Ishikawa (cell line): ENCODE measurements at regions not wholly inside any gene's neighbourhood (a gene's known extent, or its start where the extent isn't known, plus 50 kb on each side); places are given as distances from the start of the nearest gene placed in this dataset.

ENCODE experiments used
- CEBPB ChIP-seq: IDR thresholded peaks from 2 replicates; pipeline ENCODE4 v1.6.1; 2012
- CREB1 ChIP-seq: IDR thresholded peaks from 2 replicates; pipeline ENCODE4 v1.6.1; 2012; ENCODE audit warnings: low read depth
- EGR1 ChIP-seq: IDR thresholded peaks from 2 replicates; pipeline ENCODE4 v1.6.1; 2012
- EP300 ChIP-seq: IDR thresholded peaks from 2 replicates; pipeline ENCODE4 v1.6.1; 2012; ENCODE audit warnings: borderline replicate concordance
- FOXM1 ChIP-seq: IDR thresholded peaks from 2 replicates; pipeline ENCODE4 v1.6.1; 2012; ENCODE audit warnings: low read depth, borderline replicate concordance
- MAX ChIP-seq: IDR thresholded peaks from 2 replicates; pipeline ENCODE4 v1.6.1; 2012
- NFIC ChIP-seq: IDR thresholded peaks from 2 replicates; pipeline ENCODE4 v1.6.1; 2012
- RAD21 ChIP-seq: IDR thresholded peaks from 2 replicates; pipeline ENCODE4 v1.6.1; 2012; ENCODE audit warnings: low read depth
- REST ChIP-seq: IDR thresholded peaks from 2 replicates; pipeline ENCODE4 v1.6.1; 2012; ENCODE audit warnings: low read depth, mild to moderate bottlenecking
- TAF1 ChIP-seq: IDR thresholded peaks from 2 replicates; pipeline ENCODE4 v1.6.1; 2012; ENCODE audit warnings: low read depth, mild to moderate bottlenecking
- TCF12 ChIP-seq: IDR thresholded peaks from 2 replicates; pipeline ENCODE4 v1.6.1; 2012; ENCODE audit warnings: low read depth
- TEAD4 ChIP-seq: IDR thresholded peaks from 2 replicates; pipeline ENCODE4 v1.6.1; 2012
- USF1 ChIP-seq: IDR thresholded peaks from 2 replicates; pipeline ENCODE4 v1.6.1; 2012
- YY1 ChIP-seq: IDR thresholded peaks from 2 replicates; pipeline ENCODE4 v1.6.1; 2012; ENCODE audit warnings: low read depth
- ZBTB7A ChIP-seq: IDR thresholded peaks from 2 replicates; pipeline ENCODE4 v1.6.1; 2012; ENCODE audit warnings: low read depth

- TF ChIP-seq USF1: no peak
- TF ChIP-seq FOXM1: no peak
- no peak for TF ChIP-seq REST
- no peak for TF ChIP-seq EGR1
- no peak for TF ChIP-seq EP300
- TF ChIP-seq RAD21: no peak
- no peak for TF ChIP-seq NFIC
- TF ChIP-seq TAF1: no peak
- TF ChIP-seq CREB1: no peak
- TF ChIP-seq YY1: no peak
- no peak for TF ChIP-seq TEAD4
- TF ChIP-seq TCF12: no peak
- TF ChIP-seq CEBPB: no peak
- no peak for TF ChIP-seq ZBTB7A
- TF ChIP-seq MAX: no peak
These were observed 1656.6 kb upstream of the IGFBP7 start for GRCh38 chr4:58766763-58767162.

GRCh38 chr4:58761563-58761962 lies 1651.4 kb upstream of the IGFBP7 start:
- TF ChIP-seq EP300 (no peak), RAD21 (no peak), FOXM1 (no peak), TEAD4 (no peak), TCF12 (no peak), CEBPB (no peak), USF1 (no peak), TAF1 (no peak), CREB1 (no peak), EGR1 (no peak), YY1 (no peak), ZBTB7A (no peak), REST (no peak)

- TF ChIP-seq NFIC (no peak), MAX (no peak), TCF12 (no peak), ZBTB7A (no peak), TAF1 (no peak), TEAD4 (no peak), RAD21 (no peak), FOXM1 (no peak), USF1 (no peak), CREB1 (no peak), YY1 (no peak), EGR1 (no peak), CEBPB (no peak), EP300 (no peak)
These were observed 1650.6 kb upstream of the IGFBP7 start for GRCh38 chr4:58760737-58761136.

- TF ChIP-seq NFIC (no peak), REST (no peak), CREB1 (no peak), YY1 (no peak), ZBTB7A (no peak), EGR1 (no peak), RAD21 (no peak), TAF1 (no peak), MAX (no peak), TEAD4 (no peak), EP300 (no peak), TCF12 (no peak), CEBPB (no peak), USF1 (no peak)
These were observed 1649.9 kb upstream of the IGFBP7 start for GRCh38 chr4:58760100-58760499.
